CD4-positive, alpha-beta T cell treated with Interleukin-4 for 4 hours (primary cell): ENCODE measurements at regions not wholly inside any gene's neighbourhood (a gene's known extent, or its start where the extent isn't known, plus 50 kb on each side); places are given as distances from the start of the nearest gene placed in this dataset.
A peak's percentile ranks its signal among the peaks of the same experiment; 100 is the strongest.

Source experiments
- DNase-seq: peaks from one replicate; pipeline ENCODE4 v3.0.0-alpha.2; 2020

DNA sequence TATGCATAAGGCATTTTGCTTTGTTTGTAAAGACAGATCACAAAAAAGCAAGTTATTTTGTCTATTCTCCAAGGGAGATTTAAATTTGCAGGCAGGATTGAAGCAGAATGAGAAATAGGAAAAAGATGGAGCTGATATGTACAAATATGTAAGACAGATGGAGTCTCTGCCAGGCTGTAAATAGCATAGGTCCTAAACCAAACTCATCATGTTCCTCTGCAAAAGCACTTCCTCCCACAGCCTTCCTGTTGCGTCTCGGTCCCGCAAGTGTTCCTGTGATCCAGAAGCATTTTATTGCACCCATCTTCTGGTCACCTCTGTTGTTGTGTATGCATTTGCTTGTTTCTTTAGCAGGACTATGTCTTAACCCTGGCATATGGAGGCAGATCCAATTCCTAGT is 95.7 kb upstream of the CLDN10 start:
- DNase-seq: peak; percentile 4

- DNase-seq: no peak
Observed at GRCh38 chr13:95457294-95457693, 95.2 kb upstream of the CLDN10 start.

DNA sequence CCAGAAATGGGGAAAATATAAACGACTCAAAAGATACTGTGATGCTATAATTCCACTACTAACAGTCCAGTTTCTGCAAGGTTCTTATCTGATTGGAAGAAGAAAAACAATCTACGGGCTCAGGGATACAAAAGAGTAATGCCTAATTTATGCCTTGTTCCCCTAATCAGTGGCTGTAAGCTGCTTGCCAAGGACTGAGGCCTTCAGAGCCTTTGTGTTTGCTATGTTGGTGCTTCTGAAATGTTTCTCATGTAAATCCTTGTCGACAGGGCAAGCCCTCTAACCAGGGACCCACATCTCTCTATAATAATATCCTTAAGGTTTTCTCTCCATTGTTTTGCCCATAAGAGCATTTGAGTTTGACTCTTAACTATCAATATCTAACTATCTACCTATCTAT is 89.7 kb upstream of the CLDN10 start:
- no peak for DNase-seq

DNA sequence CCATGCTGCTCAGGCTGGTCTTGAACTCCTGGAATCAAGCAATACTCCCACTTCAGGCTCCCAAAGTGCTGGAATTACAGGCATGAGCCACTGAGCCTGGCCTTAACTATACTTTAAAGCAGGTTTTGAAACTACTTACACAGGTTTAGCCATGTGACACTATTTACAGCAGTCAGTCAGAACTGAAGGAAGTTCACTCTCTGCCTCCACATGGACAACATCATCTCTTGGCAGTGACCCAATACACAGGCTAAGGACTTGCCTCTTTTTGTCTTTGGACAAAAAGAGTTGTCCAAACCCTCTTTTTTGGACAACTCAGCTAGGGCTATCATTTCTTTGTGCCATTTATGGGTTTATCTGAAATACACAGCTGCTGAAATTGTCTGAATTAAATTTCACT is 89.0 kb upstream of the CLDN10 start:
- DNase-seq: no peak

GRCh38 chr13:95470574-95471366 is 81.8 kb upstream of the CLDN10 start:
- no peak for DNase-seq

- DNase-seq: no peak
Observed at GRCh38 chr13:95471960-95472359, 80.6 kb upstream of the CLDN10 start.

GRCh38 chr13:95474992-95475391 is 77.5 kb upstream of the CLDN10 start:
- DNase-seq: no peak

DNA sequence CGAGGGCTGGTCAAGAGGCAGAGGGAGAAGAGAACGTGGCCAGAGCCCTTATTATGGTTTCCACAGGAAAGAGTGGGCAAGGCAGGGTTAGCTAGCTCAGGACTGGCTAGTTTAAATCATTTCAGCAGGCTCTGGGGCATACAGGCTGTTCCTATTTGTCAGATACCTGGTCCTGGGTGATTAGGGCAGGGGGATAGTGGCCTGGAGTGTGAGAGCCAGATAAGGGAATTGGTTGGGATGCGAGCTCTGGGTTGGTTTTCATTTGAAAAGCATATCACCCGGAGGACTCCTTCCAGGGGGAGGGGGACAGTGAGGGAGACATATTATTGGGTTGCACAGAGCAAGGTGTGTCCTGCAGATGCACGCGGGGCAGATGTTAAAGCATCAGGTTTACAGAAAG is 75.3 kb upstream of the CLDN10 start:
- no peak for DNase-seq

DNA sequence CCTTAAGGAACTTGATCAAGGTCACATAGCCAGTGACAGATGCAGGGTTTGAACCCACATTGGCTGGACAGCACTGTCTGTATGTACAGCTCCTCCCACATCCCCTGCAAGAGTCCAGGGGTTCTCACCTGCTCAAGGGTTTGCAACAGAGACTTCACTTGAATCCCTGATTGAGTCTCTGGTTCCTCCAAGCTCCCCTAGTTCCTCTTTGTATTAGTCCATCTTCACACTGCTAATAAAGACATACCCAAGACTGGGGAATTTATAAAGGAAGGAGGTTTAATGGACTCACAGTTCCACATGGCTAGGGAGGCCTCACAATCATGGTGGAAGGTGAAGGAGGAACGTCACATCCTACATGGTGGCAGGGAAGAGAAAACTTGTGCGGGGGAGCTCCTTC is 72.8 kb upstream of the CLDN10 start:
- no peak for DNase-seq

- peak; percentile 12 for DNase-seq
Observed at GRCh38 chr13:95480131-95480545, 72.4 kb upstream of the CLDN10 start.

DNA sequence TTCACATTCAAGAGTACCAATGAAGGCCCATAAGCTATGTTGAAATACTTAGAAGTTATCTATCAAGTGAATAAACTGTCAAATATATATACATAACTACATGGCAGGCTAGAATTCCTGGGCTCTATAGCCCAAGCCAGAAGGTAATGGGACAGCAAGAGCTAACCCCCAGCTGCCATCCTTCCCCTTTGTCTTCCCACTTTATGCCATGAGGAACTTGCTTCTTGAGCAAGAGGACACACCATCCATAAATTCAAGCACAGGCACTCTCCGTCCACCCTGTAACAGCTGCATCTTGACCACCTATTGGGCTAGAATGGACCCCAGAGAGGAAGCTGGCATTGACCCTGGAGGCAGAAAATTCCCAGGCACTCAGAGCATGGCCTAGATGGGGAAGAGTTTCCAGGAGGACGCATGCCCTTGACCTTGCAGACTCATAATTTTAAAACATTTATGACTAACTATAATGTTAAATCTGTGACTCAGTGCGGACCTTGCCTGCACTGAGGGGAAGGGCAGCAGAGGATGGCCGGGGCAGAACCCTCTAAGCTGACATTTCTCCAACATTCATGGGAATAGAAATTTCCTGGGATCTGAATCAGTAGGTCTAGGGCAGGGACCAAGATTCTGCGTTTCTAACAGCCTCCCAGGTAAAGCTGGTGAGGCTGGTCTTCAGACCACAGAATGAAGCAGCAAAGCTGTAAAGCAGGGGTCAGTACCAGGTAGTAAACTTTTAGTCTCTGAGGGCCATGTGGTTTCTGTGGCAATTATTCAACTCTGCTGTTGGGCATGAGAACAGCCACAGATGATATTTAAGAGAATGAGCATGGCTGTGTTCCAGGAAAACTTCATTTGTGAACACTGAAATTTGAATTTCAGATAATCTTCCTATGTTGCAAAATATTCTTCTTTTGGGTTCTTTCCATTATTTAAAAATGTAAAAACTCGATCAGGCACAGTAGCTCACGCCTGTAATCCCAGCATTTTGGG is 71.4 kb upstream of the CLDN10 start:
- DNase-seq: no peak

GRCh38 chr13:95484052-95484451 is 68.5 kb upstream of the CLDN10 start:
- no peak for DNase-seq

- DNase-seq: no peak
Observed at GRCh38 chr13:95485045-95485517, 67.4 kb upstream of the CLDN10 start.

GRCh38 chr13:95485518-95486144 is 66.9 kb upstream of the CLDN10 start:
- no peak for DNase-seq

DNA sequence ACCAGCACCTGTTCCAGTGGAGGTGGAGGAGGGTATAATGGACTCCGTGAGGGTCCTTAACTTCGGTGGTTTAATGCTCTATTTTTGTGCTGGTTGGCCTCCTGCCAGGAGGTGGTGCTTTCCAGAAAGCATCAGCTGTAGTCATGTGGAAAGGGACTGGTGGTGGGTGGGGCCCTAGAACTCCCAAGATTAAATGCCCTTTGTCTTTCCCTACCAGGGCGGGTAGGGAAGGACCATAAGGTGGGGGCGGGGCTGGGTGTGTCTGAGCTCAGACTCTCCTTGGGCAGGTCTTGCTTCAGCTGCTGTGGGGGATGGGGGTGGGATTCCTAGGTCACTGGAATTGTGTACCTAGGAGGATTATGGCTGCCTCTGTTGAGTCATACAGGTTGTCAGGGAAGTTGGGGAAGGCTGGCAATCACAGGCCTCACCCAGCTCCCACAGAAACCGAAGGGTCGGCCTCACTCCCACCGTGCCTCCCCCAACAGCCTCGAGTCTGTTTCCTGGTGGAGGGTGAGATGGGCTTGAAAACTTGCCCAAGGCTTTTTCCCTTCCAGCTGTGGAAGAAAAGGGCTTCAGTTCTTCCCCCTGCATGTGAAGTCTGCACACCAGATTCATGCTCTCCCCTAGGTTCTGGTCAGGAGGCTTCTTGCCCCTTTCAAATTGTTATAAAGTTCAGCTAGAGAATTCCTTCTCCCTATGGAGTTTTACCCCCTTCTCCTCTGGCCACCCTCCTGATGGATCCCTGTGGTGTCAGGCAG is 60.3 kb upstream of the CLDN10 start:
- no peak for DNase-seq

DNA sequence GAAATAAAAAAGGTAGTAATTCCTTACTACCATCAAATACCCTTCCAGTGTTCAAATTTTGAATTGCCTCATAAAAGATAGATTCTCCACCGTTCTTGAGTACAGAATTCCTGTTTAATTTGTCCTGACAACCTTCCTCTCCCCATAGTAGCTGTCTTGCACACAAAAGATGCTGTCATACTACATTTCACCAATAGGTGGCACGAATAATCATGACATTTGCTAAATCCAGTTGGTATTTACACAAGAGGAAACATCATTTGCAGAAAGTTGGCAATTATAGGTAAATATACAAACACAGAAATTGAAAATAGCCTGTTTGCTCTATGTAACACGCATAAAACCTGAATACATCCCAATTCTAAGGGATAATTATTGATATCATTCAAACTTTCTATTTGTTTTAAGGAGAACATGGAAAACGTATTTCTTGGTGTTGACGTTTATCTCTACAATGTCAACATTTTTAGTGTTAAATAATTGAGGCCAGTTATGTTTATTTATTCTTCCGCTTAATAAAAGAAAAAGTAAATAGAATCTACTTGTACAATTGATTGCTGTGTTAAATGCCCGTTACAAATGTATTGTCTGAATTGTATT is 58.3 kb upstream of the CLDN10 start:
- peak; percentile 40 for DNase-seq

DNA sequence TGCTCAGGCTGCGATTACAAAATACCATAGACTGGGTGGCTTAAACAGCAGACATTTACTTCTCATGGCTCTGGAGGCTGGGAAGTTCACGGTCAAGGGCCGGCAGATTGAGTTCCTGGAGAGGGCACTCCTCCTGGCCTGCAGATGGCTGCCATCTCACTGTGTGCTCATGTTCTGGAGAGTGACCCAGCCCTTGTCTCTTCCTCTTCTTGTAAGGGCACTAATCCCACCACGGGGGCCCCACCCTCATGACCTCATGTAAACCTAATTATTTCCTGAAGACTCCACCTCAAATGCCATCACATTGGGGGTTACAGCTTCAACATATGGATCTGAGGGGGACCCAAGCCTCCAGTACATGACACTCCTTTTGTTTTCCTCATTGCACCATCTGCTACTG is 56.0 kb upstream of the CLDN10 start:
- no peak for DNase-seq

DNA sequence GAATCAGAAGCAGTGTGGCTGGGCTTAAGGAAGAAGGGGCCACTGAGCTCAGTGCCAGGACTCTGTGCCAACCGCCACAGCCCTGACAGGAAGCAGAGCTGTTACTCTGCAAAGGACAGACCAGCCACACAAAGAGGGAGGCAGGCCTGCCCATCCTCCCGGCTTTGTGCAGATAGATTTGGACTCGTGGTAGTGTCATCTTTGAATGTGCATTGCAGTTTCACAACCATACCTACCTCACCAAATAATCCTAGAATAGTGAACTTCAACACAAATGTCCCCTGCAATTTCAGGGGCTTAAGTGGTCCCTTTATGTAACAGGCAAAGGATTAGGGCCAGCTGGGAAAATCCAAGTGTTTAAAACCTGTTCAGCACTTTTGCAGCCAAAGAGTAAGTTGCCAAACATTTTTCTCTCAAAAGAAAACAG is 55.1 kb upstream of the CLDN10 start:
- DNase-seq: no peak

- no peak for DNase-seq
Observed at GRCh38 chr13:95498886-95499285, 53.6 kb upstream of the CLDN10 start.

DNA sequence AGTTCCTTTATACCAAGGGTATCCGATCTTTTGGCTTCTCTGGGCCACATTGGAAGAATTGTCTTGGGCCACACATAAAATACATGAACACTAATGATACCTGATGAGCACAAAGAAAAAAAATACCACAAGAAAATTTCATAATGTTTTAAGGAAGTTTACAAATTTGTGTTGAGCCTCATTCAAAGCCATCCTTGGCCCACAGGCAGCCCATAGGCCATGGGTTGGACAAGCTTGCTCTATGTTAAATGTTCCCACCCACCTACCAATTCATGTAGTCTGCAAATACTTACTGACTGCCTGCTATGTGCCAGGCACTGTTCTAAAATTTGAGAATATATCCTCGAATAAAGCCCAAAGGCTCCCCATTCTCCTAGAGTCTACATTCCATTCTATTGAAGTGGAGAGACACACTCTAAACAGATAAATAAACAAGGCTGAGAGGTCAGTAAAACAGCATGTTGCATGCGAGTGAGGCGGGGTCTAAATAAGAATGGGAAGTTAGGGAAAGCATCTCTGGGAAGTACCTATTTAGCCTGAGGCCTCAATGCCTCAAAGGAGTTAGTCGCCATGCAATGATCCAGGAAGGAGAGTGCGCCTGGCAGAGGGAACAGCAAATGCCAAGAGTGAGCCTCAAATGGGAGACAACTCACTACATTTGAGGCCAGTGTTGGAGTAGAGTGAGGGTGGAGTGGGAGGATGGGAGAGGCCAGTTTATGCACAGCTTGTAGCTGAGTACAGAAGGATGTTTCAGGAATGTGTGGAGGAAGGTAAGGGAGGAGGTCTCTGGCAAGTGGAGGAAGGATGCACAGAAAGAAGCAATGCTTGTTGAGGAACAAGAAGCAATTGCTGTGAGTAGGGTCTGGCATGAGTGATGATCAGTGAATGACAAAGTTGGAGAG is 52.5 kb upstream of the CLDN10 start:
- no peak for DNase-seq

- DNase-seq: no peak
Observed at GRCh38 chr13:95502216-95502615, 50.3 kb upstream of the CLDN10 start.
